ENCODE measurements at regions not wholly inside any gene's neighbourhood (a gene's known extent, or its start where the extent isn't known, plus 50 kb on each side); places are given as distances from the start of the nearest gene placed in this dataset.

GRCh38 chr2:136715146-136715545, 50.2 kb upstream of the THSD7B start:
- POLR2A ChIA-PET, result no interaction called here
- Histone ChIP-seq H3K36me3 (ENCODE audit: control insufficient read depth, insufficient read depth, low read length) (no peaks in the 10 kb centered on the region), H3K27me3 (ENCODE audit: control insufficient read depth, insufficient read depth, low read length) (no peaks in the 10 kb centered on the region), H3K4me3 (ENCODE audit: low read depth, low read length) (no peak overlapping the region)
- TF ChIP-seq CTCF (IDR thresholded peaks at IDR 0.05; ENCODE audit: insufficient read depth, low read depth, low read length), result no peak
- DNase-seq (ENCODE audit: low read depth), result no peak
- CTCF ChIA-PET, result no interaction called here

DNA sequence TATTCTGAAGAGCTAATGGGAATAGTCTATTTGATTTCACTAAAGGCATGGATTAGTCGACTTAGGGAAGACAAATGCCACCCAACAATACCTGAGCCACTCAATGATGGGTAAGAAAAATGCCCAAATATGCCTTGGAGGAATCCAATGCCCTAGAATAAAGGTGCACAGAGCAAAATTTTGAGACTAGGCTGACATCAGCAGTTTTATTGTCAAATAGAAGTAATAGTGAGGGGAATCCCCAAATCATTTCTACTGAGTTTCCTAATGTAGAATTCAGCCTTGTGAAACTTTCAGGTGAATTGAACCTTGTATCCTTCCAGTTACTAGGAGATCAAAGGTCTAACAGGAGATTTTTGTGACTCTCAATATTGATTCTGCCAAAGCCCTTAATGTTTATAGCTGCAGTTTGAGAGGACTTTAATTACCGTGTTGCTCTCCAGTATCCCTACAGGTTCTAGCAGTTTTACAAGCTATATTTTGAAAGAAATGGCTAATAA, 50.8 kb upstream of the THSD7B start:
- POLR2A ChIA-PET, result no interaction called here
- H3K4me3 ChIP-seq (ENCODE audit: low read depth, low read length), result no peak overlapping the region
- CTCF ChIA-PET, result no interaction called here

GRCh38 chr2:136713739-136714138, 51.6 kb upstream of the THSD7B start:
- CTCF ChIA-PET, result interaction anchor here (1.1 kb wide), 1 partner anchor 19 kb away, joined by 3 read pairs; no protein-coding TSS in a partner anchor
- no peak for DNase-seq (ENCODE audit: low read depth)
- POLR2A ChIA-PET, result no interaction called here
- no peaks in the 10 kb centered on the region for H3K27me3 ChIP-seq (ENCODE audit: control insufficient read depth, insufficient read depth, low read length)
- no peaks in the 10 kb centered on the region for H3K36me3 ChIP-seq (ENCODE audit: control insufficient read depth, insufficient read depth, low read length)
- H3K4me3 ChIP-seq (ENCODE audit: low read depth, low read length), result no peak overlapping the region
- no peak for TF ChIP-seq CTCF (IDR thresholded peaks at IDR 0.05; ENCODE audit: insufficient read depth, low read depth, low read length)

More for the DNA sequence above, 50.8 kb upstream of the THSD7B start:
- DNase-seq (ENCODE audit: low read depth), result no peak
- no peaks in the 10 kb centered on the region for H3K27me3 ChIP-seq (ENCODE audit: control insufficient read depth, insufficient read depth, low read length)
- H3K36me3 ChIP-seq (ENCODE audit: control insufficient read depth, insufficient read depth, low read length), result no peaks in the 10 kb centered on the region
- TF ChIP-seq CTCF (IDR thresholded peaks at IDR 0.05; ENCODE audit: insufficient read depth, low read depth, low read length), result no peak

- no peak for DNase-seq (ENCODE audit: low read depth)
- ChIA-PET CTCF (no interaction called here), POLR2A (no interaction called here)
- Histone ChIP-seq H3K4me3 (ENCODE audit: low read depth, low read length) (no peak overlapping the region), H3K36me3 (ENCODE audit: control insufficient read depth, insufficient read depth, low read length) (no peaks in the 10 kb centered on the region), H3K27me3 (ENCODE audit: control insufficient read depth, insufficient read depth, low read length) (no peaks in the 10 kb centered on the region)
- no peak for TF ChIP-seq CTCF (IDR thresholded peaks at IDR 0.05; ENCODE audit: insufficient read depth, low read depth, low read length)
These were observed 60.0 kb upstream of the THSD7B start for GRCh38 chr2:136705336-136705735.

- DNase-seq (ENCODE audit: low read depth), result no peak
- no peaks in the 10 kb centered on the region for H3K36me3 ChIP-seq (ENCODE audit: control insufficient read depth, insufficient read depth, low read length)
- CTCF ChIA-PET, result no interaction called here
These were observed 62.1 kb upstream of the THSD7B start for GRCh38 chr2:136703214-136703613.

More at GRCh38 chr2:136703214-136703613, 62.1 kb upstream of the THSD7B start:
- POLR2A ChIA-PET, result no interaction called here
- H3K4me3 ChIP-seq (ENCODE audit: low read depth, low read length), result no peak overlapping the region
- no peak for TF ChIP-seq CTCF (IDR thresholded peaks at IDR 0.05; ENCODE audit: insufficient read depth, low read depth, low read length)
- H3K27me3 ChIP-seq (ENCODE audit: control insufficient read depth, insufficient read depth, low read length), result no peaks in the 10 kb centered on the region
